ENCODE measurements at regions not wholly inside any gene's neighbourhood (a gene's known extent, or its start where the extent isn't known, plus 50 kb on each side); places are given as distances from the start of the nearest gene placed in this dataset.
"Not testable (repeated sequence)": the region's sequence is repeated elsewhere in the genome, so short reads cannot be mapped to it uniquely, and the experiment has no call there.

DNA sequence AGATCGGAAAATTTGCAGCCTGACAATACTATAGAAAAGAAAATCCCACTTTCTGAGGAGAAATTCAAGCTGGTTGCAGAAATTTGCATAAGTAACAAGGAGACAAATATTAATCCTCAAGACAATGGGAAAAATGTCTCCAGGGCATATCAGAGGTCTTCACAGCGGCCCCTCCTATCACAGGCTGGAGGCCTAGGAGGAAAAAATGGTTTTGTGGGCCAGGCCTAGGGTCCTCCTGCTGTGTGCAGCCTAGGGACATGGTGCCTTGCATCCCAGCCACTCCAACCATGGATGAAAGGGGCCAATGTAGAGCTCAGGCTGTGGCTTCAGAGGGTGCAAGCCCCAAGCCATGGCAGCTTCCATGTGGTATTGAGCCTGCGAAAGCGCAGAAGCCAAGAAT lies 138.5 kb upstream of the MAN2A1 start:
- intact Hi-C loops (cut with micrococcal nuclease); H3K4me1 Mint-ChIP-seq (ENCODE audit: low read depth); H3K36me3 Mint-ChIP-seq; CTCF ChIA-PET; H3K27ac Mint-ChIP-seq; H3K4me3 Mint-ChIP-seq; DNase-seq; H3K27me3 Mint-ChIP-seq; POLR2A ChIA-PET: not testable (repeated sequence)
- H3K9me3 Mint-ChIP-seq, result peaks cover 12% of the 10 kb centered on the region

DNA sequence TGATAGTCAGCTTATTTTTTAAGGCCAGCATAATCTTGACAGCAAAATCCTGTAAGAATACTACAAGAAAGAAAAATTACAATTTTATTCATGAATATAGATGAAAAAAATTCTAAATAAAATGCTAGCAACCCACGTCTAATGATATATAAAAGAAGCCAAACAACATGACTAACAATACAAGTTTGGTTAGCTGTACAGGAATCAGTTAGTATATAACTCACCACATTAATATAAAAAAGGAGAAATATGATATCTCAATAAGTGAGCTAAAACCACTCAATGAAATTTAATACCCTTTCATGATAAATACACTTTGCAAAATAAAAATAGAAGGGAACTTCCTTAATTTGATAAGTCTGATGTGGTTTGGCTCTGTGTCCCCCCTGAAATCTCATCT lies 139.7 kb upstream of the MAN2A1 start:
- no peak overlapping the region for H3K27ac Mint-ChIP-seq
- no peak for DNase-seq
- H3K9me3 Mint-ChIP-seq, result peaks cover 12% of the 10 kb centered on the region
- H3K27me3 Mint-ChIP-seq, result peaks cover 2% of the 10 kb centered on the region
- H3K4me3 Mint-ChIP-seq, result no peak overlapping the region
- POLR2A ChIA-PET, result no interaction called here
- CTCF ChIA-PET, result no interaction called here
- intact Hi-C loops (cut with micrococcal nuclease), result no loop called here
- peaks cover 3% of the 10 kb centered on the region for H3K36me3 Mint-ChIP-seq
- no peaks in the 10 kb centered on the region for H3K4me1 Mint-ChIP-seq (ENCODE audit: low read depth)

DNA sequence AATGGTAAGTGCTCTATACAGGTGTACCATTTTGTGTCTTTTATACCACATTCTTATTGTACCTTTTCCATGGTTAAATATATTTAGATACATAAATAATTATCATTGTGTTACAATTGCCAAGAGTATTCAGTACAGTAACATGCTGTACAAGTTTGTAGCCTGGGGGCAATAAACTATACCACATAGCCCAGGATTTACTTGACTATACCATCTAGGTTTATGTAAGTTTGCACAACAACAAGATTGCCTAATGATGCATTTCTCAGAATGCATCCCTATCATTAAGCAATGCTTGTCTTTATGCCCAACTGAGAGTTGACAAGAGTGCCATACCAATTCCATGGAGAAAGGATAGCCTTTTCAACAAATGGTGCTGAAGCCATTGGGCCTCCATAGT lies 136.7 kb upstream of the PJA2 start:
- H3K9me3 Mint-ChIP-seq, result peaks cover 6% of the 10 kb centered on the region
- H3K36me3 Mint-ChIP-seq, result peaks cover 3% of the 10 kb centered on the region
- DNase-seq, result no peak
- no peaks in the 10 kb centered on the region for H3K4me1 Mint-ChIP-seq (ENCODE audit: low read depth)
- ChIA-PET CTCF (no interaction called here), POLR2A (no interaction called here)
- intact Hi-C loops (cut with micrococcal nuclease), result no loop called here
- no peak overlapping the region for H3K4me3 Mint-ChIP-seq
- no peaks in the 10 kb centered on the region for H3K27me3 Mint-ChIP-seq
- no peak overlapping the region for H3K27ac Mint-ChIP-seq

DNA sequence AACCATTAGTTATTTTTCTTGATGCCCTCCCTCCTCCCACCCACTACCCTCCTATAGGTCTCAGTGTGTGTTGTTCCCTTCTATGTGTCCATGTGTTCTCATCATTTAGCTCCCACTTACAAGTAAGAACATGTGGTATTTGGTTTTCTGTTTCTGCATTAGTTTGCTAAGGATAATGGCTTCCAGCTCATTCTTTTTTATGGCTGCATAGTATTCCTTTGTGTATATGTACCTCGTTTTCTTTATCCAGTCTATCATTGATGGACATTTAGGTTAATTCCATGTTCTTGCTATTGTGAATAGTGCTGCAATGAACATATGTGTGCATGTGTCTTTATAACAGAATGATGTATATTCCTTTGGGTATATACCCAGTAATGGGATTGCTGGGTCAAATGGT lies 135.1 kb upstream of the PJA2 start:
- POLR2A ChIA-PET; CTCF ChIA-PET; H3K27ac Mint-ChIP-seq; DNase-seq; H3K4me1 Mint-ChIP-seq (ENCODE audit: low read depth); H3K4me3 Mint-ChIP-seq; intact Hi-C loops (cut with micrococcal nuclease); H3K9me3 Mint-ChIP-seq; H3K36me3 Mint-ChIP-seq; H3K27me3 Mint-ChIP-seq: not testable (repeated sequence)

DNA sequence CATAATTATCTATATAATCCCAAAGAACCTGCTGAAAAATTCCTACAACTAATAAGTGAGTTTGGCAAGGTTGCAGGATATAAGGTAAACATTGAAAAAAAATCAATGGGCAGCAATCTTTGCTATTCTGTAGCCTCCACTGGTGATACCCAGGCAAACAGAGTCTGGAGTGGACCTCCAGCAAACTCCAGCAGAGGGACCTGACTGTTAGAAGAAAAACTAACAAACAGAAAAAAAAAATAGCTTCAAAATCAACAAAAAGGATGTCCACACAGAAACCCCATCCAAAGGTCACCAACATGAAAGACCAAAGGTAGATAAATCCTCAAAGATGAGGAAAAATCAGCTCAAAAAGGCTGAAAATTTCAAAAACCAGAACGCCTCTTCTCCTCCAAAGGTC lies 128.9 kb upstream of the PJA2 start:
- DNase-seq; H3K36me3 Mint-ChIP-seq; H3K27ac Mint-ChIP-seq; H3K4me3 Mint-ChIP-seq; H3K4me1 Mint-ChIP-seq (ENCODE audit: low read depth); intact Hi-C loops (cut with micrococcal nuclease); POLR2A ChIA-PET; H3K27me3 Mint-ChIP-seq: not testable (repeated sequence)
- peaks cover 12% of the 10 kb centered on the region for H3K9me3 Mint-ChIP-seq
- CTCF ChIA-PET, result interaction anchor here (0.6 kb wide), 1 partner anchor 17 kb away, joined by 3 read pairs; no protein-coding TSS in a partner anchor

DNA sequence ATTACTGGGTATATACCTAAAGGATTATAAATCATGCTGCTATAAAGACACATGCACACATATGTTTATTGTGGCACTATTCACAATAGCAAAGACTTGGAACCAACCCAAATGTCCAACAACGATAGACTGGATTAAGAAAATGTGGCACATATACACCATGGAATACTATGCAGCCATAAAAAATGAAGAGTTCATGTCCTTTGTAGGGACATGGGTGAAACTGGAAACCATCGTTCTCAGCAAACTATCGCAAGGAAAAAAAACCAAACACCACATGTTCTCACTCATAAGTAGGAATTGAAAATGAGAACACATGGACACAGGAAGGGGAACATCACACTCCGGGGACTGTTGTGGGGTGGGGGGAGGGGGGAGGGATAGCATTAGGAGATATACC lies 125.3 kb upstream of the PJA2 start:
- POLR2A ChIA-PET; H3K27ac Mint-ChIP-seq; DNase-seq; H3K4me1 Mint-ChIP-seq (ENCODE audit: low read depth); H3K9me3 Mint-ChIP-seq; H3K36me3 Mint-ChIP-seq; intact Hi-C loops (cut with micrococcal nuclease); H3K4me3 Mint-ChIP-seq; CTCF ChIA-PET: not testable (repeated sequence)
- H3K27me3 Mint-ChIP-seq, result peaks cover 11% of the 10 kb centered on the region

DNA sequence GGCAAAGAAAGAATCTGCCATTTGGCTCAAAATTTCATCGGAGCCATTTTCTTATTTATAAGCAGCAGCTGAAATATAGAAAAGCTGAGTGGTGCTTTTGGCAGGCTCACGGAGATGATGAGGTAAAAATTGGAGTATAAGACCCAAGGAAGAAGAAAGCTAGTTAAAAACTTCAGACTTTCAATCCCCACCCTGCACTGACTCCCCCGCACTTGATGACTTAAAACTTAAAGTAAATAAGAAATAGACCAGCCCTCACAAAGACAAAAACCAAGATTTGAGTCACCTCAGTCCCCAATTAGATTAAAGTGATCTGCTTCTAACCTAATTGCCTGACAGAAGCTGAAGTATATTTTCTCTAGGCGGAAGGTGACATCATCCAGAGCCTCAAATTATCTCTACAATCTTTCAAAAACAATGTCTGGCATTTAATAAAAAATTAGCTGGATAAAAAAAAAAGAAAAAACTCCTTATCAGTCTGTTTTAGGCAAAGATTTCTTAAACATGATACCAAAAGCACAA lies 124.0 kb upstream of the PJA2 start:
- ChIA-PET POLR2A (no interaction called here), CTCF (no interaction called here)
- no peak for DNase-seq
- Mint-ChIP-seq H3K4me1 (ENCODE audit: low read depth) (no peaks in the 10 kb centered on the region), H3K36me3 (no peaks in the 10 kb centered on the region), H3K27ac (no peak overlapping the region), H3K27me3 (peaks cover 8% of the 10 kb centered on the region), H3K4me3 (no peak overlapping the region), H3K9me3 (no peaks in the 10 kb centered on the region)
- intact Hi-C loops (cut with micrococcal nuclease), result no loop called here

DNA sequence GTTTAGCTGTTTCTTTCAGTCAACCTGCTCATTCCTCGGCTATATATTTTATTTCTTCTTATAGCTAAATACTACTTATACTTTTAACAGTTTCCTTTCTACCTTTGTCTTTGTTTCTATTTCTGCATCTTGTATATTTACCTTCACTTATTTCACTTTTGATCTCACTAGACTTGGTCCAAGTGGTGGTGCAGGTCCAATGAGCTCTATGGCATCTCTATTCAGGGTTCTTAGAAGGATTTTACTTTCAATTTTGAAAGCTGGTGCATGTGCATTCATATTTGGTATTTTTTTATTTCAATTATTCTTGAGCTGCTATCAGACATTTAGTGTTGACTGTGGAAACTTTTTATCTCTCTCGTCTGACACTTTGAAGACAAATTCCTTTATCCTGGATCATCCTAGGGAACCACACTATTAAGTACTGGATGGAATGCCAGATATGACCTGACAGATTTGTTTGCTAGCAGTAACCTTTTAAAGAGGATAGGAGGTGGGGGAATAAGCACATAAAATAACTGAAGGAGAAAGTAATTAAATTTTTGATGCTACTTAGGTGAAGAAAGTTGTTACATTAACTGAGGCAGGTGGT lies 123.1 kb upstream of the PJA2 start:
- DNase-seq, result no peak
- Mint-ChIP-seq H3K4me1 (ENCODE audit: low read depth) (no peaks in the 10 kb centered on the region), H3K27me3 (peaks cover 8% of the 10 kb centered on the region), H3K9me3 (no peaks in the 10 kb centered on the region), H3K27ac (no peak overlapping the region), H3K36me3 (no peaks in the 10 kb centered on the region), H3K4me3 (no peak overlapping the region)
- POLR2A ChIA-PET, result no interaction called here
- intact Hi-C loops (cut with micrococcal nuclease), result no loop called here
- CTCF ChIA-PET, result no interaction called here

DNA sequence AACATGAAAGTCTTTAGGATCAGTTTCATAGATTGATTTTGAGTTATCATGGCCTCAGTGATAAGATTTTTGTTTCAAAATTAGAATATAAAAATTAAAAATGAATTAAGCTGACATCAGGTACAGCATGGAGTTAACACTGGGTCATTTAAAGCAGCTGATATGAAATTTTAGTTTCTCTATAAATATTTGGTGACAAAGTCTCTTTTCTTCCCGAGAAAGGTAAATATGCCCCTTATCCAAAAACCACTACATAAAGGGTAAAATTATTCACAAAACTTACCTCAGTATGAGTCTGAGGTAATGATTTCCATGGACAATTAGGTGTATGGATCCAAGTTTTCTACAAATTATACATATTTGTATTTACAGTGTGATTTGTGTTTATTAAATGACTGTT lies 121.5 kb upstream of the PJA2 start:
- H3K4me3 Mint-ChIP-seq, result no peak overlapping the region
- no peak overlapping the region for H3K27ac Mint-ChIP-seq
- H3K27me3 Mint-ChIP-seq, result peaks cover 4% of the 10 kb centered on the region
- no peaks in the 10 kb centered on the region for H3K9me3 Mint-ChIP-seq
- intact Hi-C loops (cut with micrococcal nuclease), result no loop called here
- ChIA-PET CTCF (no interaction called here), POLR2A (no interaction called here)
- H3K36me3 Mint-ChIP-seq, result no peaks in the 10 kb centered on the region
- no peaks in the 10 kb centered on the region for H3K4me1 Mint-ChIP-seq (ENCODE audit: low read depth)
- DNase-seq, result no peak

DNA sequence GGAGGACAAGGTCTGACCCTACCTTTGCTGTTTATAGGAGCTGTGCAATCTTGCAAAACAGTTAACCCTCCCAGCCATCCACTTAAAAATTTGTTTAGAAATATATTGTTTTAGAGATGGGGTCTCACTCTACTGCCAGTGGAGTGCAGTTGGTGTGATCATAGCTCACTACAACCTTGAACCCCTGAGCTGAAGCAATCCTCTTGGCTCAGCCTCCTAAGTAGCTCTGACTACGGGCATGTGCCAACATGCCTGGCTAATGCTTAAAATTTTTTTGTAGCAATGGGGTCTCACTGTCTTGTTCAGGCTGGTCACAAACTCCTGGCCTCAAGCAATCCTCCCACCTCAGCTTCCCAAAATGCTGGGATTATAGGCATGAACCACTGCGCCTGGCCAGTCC lies 120.2 kb upstream of the PJA2 start:
- intact Hi-C loops (cut with micrococcal nuclease), result no loop called here

DNA sequence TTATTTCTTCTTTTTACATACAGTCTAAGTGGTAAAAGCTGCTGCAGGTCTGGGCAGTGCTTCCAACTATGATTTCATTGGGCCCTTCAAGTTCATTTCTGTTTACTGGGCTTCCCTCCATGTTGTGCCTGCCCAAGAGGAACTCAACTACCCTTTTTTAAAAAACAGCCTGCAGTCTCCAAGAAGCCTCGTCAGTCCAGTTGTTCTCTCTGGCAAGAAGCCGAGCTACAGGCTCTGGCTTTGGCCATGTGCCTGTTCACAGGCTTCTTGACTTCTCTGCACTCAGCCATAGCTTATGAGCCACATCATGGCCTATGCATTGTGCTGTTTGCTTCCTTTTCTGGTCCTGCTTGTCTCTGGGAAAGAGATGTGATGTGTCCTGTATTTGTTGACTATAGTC lies 119.7 kb upstream of the PJA2 start:
- ChIA-PET POLR2A (no interaction called here), CTCF (no interaction called here)
- no peaks in the 10 kb centered on the region for H3K4me1 Mint-ChIP-seq (ENCODE audit: low read depth)
- H3K27me3 Mint-ChIP-seq, result peaks cover 2% of the 10 kb centered on the region
- DNase-seq, result no peak
- intact Hi-C loops (cut with micrococcal nuclease), result no loop called here
- no peaks in the 10 kb centered on the region for H3K36me3 Mint-ChIP-seq
- H3K27ac Mint-ChIP-seq, result no peak overlapping the region
- H3K9me3 Mint-ChIP-seq, result no peaks in the 10 kb centered on the region
- no peak overlapping the region for H3K4me3 Mint-ChIP-seq

More for the DNA sequence above, 120.2 kb upstream of the PJA2 start:
- H3K36me3 Mint-ChIP-seq, result no peaks in the 10 kb centered on the region
- DNase-seq, result no peak
- no peak overlapping the region for H3K27ac Mint-ChIP-seq
- H3K4me1 Mint-ChIP-seq (ENCODE audit: low read depth), result no peaks in the 10 kb centered on the region
- ChIA-PET POLR2A (no interaction called here), CTCF (no interaction called here)
- no peaks in the 10 kb centered on the region for H3K9me3 Mint-ChIP-seq
- no peak overlapping the region for H3K4me3 Mint-ChIP-seq
- peaks cover 2% of the 10 kb centered on the region for H3K27me3 Mint-ChIP-seq

DNA sequence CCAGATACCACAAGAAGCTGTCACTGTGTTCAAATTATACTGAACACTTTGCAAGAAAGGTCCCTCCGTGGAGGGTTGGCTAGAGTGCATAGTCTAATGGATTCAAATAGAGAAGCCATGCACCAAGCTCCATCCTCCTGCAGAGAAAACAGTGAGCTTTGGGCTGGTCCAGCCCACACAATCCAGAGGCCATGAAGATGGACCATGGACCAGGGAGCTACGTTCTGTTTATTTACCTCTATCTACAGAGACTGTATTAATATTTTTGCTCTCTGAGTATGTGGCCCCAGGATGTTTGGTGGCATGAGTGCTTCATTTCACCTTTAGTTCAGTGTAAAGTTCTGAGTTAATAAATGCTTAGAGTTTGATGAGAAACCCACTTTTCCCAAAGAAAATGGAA lies 114.8 kb upstream of the PJA2 start:
- POLR2A ChIA-PET, result no interaction called here
- DNase-seq, result no peak
- Mint-ChIP-seq H3K36me3 (no peaks in the 10 kb centered on the region), H3K4me1 (ENCODE audit: low read depth) (no peaks in the 10 kb centered on the region), H3K27ac (no peak overlapping the region), H3K9me3 (no peaks in the 10 kb centered on the region), H3K4me3 (no peak overlapping the region), H3K27me3 (peaks cover 3% of the 10 kb centered on the region)
- intact Hi-C loops (cut with micrococcal nuclease), result no loop called here
- CTCF ChIA-PET, result no interaction called here

DNA sequence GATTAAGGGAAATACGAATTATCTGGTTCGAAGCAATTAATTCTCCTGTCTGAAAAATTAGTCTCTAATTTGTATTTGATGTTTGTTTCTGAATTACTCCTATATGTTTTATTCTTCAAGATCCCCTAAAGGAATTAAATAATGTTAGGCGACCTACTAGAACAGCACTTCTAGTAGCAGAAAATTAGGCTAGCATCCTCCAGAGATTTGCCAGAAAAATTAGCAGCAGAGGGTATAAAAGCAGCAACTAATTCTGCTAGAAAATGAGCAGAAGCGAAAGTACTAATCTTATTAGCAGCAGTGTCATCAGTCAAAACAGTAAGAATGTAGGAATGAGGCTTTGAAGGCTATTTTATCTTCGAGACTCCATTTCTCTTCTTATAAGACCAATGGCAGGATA lies 114.3 kb upstream of the PJA2 start:
- intact Hi-C loops (cut with micrococcal nuclease), result no loop called here
- H3K36me3 Mint-ChIP-seq, result no peaks in the 10 kb centered on the region
- no peak for DNase-seq
- CTCF ChIA-PET, result no interaction called here
- no peaks in the 10 kb centered on the region for H3K9me3 Mint-ChIP-seq
- H3K4me1 Mint-ChIP-seq (ENCODE audit: low read depth), result no peaks in the 10 kb centered on the region
- POLR2A ChIA-PET, result no interaction called here
- H3K4me3 Mint-ChIP-seq, result no peak overlapping the region
- H3K27ac Mint-ChIP-seq, result no peak overlapping the region
- H3K27me3 Mint-ChIP-seq, result peaks cover 3% of the 10 kb centered on the region

DNA sequence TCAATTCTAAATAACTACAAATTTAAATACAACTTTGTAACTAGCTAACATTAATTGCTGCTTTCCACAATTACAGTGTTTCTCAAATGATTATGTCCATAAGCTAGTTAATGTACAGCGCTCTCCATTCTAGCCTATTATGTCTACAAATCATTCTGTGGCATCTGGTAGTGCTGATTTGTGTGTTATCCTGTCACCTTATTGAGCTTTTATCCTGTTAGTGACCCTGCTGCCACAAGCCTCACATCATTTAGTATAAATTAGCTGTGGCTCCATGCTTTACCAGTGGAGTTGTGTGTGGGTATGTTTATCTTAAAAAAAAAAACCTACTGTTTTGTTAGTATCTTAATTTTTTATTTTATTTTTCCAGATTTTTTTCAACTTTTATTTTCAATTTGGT lies 112.6 kb upstream of the PJA2 start:
- POLR2A ChIA-PET, result no interaction called here
- DNase-seq, result no peak
- no peaks in the 10 kb centered on the region for H3K9me3 Mint-ChIP-seq
- peaks cover 3% of the 10 kb centered on the region for H3K27me3 Mint-ChIP-seq
- H3K4me1 Mint-ChIP-seq (ENCODE audit: low read depth), result no peaks in the 10 kb centered on the region
- H3K4me3 Mint-ChIP-seq, result no peak overlapping the region
- intact Hi-C loops (cut with micrococcal nuclease), result no loop called here
- no peaks in the 10 kb centered on the region for H3K36me3 Mint-ChIP-seq
- CTCF ChIA-PET, result interaction anchor here (0.9 kb wide), 1 partner anchor 17 kb away, joined by 3 read pairs; no protein-coding TSS in a partner anchor
- no peak overlapping the region for H3K27ac Mint-ChIP-seq
